ENCODE measurements at regions not wholly inside any gene's neighbourhood (a gene's known extent, or its start where the extent isn't known, plus 50 kb on each side); places are given as distances from the start of the nearest gene placed in this dataset.

DNA sequence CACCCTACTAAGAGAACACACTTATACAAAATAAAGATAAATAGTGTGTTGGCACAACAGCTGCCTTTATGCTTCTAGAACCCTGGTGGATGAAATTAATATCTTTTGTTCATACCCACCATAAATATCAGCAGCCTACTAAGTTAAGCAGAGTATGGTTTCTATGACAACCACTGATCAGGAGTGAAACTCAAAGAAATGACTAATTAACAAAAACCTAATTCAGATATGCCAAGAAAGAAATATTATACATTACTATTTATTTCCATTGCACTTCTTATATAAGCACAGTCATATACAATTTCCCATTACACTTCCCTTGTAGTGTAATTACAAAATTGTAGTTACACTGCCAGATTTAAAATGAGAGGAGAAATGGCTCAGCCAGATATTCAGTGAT is 164.1 kb upstream of the CDKN3 start:
- TF ChIP-seq CTCF (IDR thresholded peaks at IDR 0.05; ENCODE audit: low read length, missing control alignments): no peak
- no peak for DNase-seq (ENCODE audit: low read depth)
- no peak overlapping the region for H3K4me3 ChIP-seq (replicated peaks; ENCODE audit: low read depth, low read length)

GRCh38 chr14:54241517-54241916 is 155.3 kb upstream of the CDKN3 start:
- no peak for TF ChIP-seq CTCF (IDR thresholded peaks at IDR 0.05; ENCODE audit: low read length, missing control alignments)
- DNase-seq (ENCODE audit: low read depth): no peak
- no peak overlapping the region for H3K4me3 ChIP-seq (replicated peaks; ENCODE audit: low read depth, low read length)

- DNase-seq (ENCODE audit: low read depth): no peak
- no peak overlapping the region for H3K4me3 ChIP-seq (replicated peaks; ENCODE audit: low read depth, low read length)
- TF ChIP-seq CTCF (IDR thresholded peaks at IDR 0.05; ENCODE audit: low read length, missing control alignments): no peak
These were observed 145.5 kb upstream of the CDKN3 start for GRCh38 chr14:54251356-54251755.

GRCh38 chr14:54252072-54252730 is 144.6 kb upstream of the CDKN3 start:
- DNase-seq (ENCODE audit: low read depth): peak; percentile 59
- no peak for TF ChIP-seq CTCF (IDR thresholded peaks at IDR 0.05; ENCODE audit: low read length, missing control alignments)
- H3K4me3 ChIP-seq (replicated peaks; ENCODE audit: low read depth, low read length): no peak overlapping the region

GRCh38 chr14:54253195-54253947 is 143.4 kb upstream of the CDKN3 start:
- TF ChIP-seq CTCF (IDR thresholded peaks at IDR 0.05; ENCODE audit: low read length, missing control alignments): no peak
- peak; percentile 63 for DNase-seq (ENCODE audit: low read depth)
- no peak overlapping the region for H3K4me3 ChIP-seq (replicated peaks; ENCODE audit: low read depth, low read length)

GRCh38 chr14:54256156-54256555 is 140.7 kb upstream of the CDKN3 start:
- no peak for DNase-seq (ENCODE audit: low read depth)
- no peak for TF ChIP-seq CTCF (IDR thresholded peaks at IDR 0.05; ENCODE audit: low read length, missing control alignments)
- no peak overlapping the region for H3K4me3 ChIP-seq (replicated peaks; ENCODE audit: low read depth, low read length)
